ENCODE measurements at regions not wholly inside any gene's neighbourhood (a gene's known extent, or its start where the extent isn't known, plus 50 kb on each side); places are given as distances from the start of the nearest gene placed in this dataset.

DNA sequence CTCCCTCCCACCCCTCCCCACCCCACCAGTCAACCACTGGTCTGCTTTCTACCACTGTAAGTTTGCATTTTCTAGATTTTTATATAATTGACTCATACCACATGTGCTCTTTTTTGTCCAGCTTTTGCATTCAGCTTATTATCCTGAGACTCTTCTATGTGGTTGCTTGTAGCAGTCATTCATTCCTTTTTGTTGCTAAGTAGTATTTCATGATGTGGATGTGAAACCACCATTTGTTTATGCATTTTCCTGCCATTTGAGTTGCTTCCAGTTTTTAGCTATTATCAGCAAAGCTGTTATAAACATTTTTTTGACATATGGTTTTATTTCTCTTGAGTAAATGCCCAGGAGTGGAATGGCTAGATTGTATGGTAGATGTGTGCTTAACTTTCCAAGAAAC is 77.0 kb upstream of the FGF3 start:
- TF ChIP-seq, protein P1, sequence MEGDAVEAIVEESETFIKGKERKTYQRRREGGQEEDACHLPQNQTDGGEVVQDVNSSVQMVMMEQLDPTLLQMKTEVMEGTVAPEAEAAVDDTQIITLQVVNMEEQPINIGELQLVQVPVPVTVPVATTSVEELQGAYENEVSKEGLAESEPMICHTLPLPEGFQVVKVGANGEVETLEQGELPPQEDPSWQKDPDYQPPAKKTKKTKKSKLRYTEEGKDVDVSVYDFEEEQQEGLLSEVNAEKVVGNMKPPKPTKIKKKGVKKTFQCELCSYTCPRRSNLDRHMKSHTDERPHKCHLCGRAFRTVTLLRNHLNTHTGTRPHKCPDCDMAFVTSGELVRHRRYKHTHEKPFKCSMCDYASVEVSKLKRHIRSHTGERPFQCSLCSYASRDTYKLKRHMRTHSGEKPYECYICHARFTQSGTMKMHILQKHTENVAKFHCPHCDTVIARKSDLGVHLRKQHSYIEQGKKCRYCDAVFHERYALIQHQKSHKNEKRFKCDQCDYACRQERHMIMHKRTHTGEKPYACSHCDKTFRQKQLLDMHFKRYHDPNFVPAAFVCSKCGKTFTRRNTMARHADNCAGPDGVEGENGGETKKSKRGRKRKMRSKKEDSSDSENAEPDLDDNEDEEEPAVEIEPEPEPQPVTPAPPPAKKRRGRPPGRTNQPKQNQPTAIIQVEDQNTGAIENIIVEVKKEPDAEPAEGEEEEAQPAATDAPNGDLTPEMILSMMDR (IDR thresholded peaks at IDR 0.05), result no peak
- no peak for TF ChIP-seq POLR2AphosphoS5 (IDR thresholded peaks at IDR 0.05)

Data from breast epithelium (tissue), 3 donors.